Transverse colon (tissue), 4 donors: ENCODE measurements at regions not wholly inside any gene's neighbourhood (a gene's known extent, or its start where the extent isn't known, plus 50 kb on each side); places are given as distances from the start of the nearest gene placed in this dataset.

Experiments
- CTCF ChIP-seq, 5 experiments: fragments of 200-600 bp in 3 of 5; fragments of 450-650 bp in 2 of 5; sonication (generic) in 3 of 5; IDR thresholded peaks; 1 replicate in 2 of 5; 2 replicates in 3 of 5; pipeline ENCODE4 v1.5.1; 2016 to 2017; ENCODE audit warnings: antibody characterized with exemption in 5 of 5, inconsistent platforms in 3 of 5, mild to moderate bottlenecking in 2 of 5, moderate library complexity in 1 of 5
- EP300 ChIP-seq: sonication (generic); formaldehyde crosslinking; IDR thresholded peaks from one replicate; pipeline ENCODE4 v1.6.1; 2017; ENCODE audit warnings: antibody characterized with exemption, low read depth
- POLR2AphosphoS5 ChIP-seq, 3 donors: sonication (generic); formaldehyde crosslinking; IDR thresholded peaks; one replicate each; pipeline ENCODE4 v1.6.1; 2016; ENCODE audit warnings: antibody characterized with exemption in 3 of 3

GRCh38 chr3:190996181-190996775 lies 133.8 kb upstream of the GMNC start:
- TF ChIP-seq CTCF (IDR thresholded peaks at IDR 0.05), result no peak
- TF ChIP-seq POLR2AphosphoS5 (IDR thresholded peaks at IDR 0.05), result no peak
- no peak for TF ChIP-seq EP300
